ENCODE measurements at regions not wholly inside any gene's neighbourhood (a gene's known extent, or its start where the extent isn't known, plus 50 kb on each side); places are given as distances from the start of the nearest gene placed in this dataset.

GRCh38 chr20:57804470-57805250 lies 94.8 kb upstream of the PMEPA1 start:
- no peaks in the 10 kb centered on the region for H3K36me3 ChIP-seq (replicated peaks; ENCODE audit: control insufficient read depth, insufficient read depth, low read length)
- H3K27me3 ChIP-seq (ENCODE audit: control insufficient read depth, insufficient read depth, low read length), result no peaks in the 10 kb centered on the region; the same call in 1 of the 2 replicates
- no peak overlapping the region for H3K4me3 ChIP-seq (ENCODE audit: insufficient read depth, low read depth, low read length)
- peak; percentile 52 for DNase-seq

GRCh38 chr20:57803508-57804005 lies 93.7 kb upstream of the PMEPA1 start:
- H3K36me3 ChIP-seq (replicated peaks; ENCODE audit: control insufficient read depth, insufficient read depth, low read length), result no peaks in the 10 kb centered on the region
- H3K4me3 ChIP-seq (ENCODE audit: insufficient read depth, low read depth, low read length), result no peak overlapping the region
- no peak for DNase-seq
- H3K27me3 ChIP-seq (ENCODE audit: control insufficient read depth, insufficient read depth, low read length), result no peaks in the 10 kb centered on the region; the same call in 1 of the 2 replicates

GRCh38 chr20:57802765-57803507 lies 93.1 kb upstream of the PMEPA1 start:
- no peak for DNase-seq
- no peaks in the 10 kb centered on the region for H3K36me3 ChIP-seq (replicated peaks; ENCODE audit: control insufficient read depth, insufficient read depth, low read length)

GRCh38 chr20:57801581-57801980 lies 91.8 kb upstream of the PMEPA1 start:
- DNase-seq, result no peak
- Histone ChIP-seq H3K36me3 (replicated peaks; ENCODE audit: control insufficient read depth, insufficient read depth, low read length) (no peaks in the 10 kb centered on the region), H3K4me3 (ENCODE audit: insufficient read depth, low read depth, low read length) (no peak overlapping the region), H3K27me3 (ENCODE audit: control insufficient read depth, insufficient read depth, low read length) (no peaks in the 10 kb centered on the region)

More at GRCh38 chr20:57802765-57803507, 93.1 kb upstream of the PMEPA1 start:
- Histone ChIP-seq H3K4me3 (ENCODE audit: insufficient read depth, low read depth, low read length) (no peak overlapping the region), H3K27me3 (ENCODE audit: control insufficient read depth, insufficient read depth, low read length) (no peaks in the 10 kb centered on the region; the same call in 1 of the 2 replicates)

GRCh38 chr20:57800791-57801430 lies 91.1 kb upstream of the PMEPA1 start:
- Histone ChIP-seq H3K27me3 (ENCODE audit: control insufficient read depth, insufficient read depth, low read length) (no peaks in the 10 kb centered on the region), H3K4me3 (ENCODE audit: insufficient read depth, low read depth, low read length) (no peak overlapping the region), H3K36me3 (replicated peaks; ENCODE audit: control insufficient read depth, insufficient read depth, low read length) (no peaks in the 10 kb centered on the region)
- DNase-seq, result no peak

- Histone ChIP-seq H3K4me3 (ENCODE audit: insufficient read depth, low read depth, low read length) (no peak overlapping the region), H3K36me3 (replicated peaks; ENCODE audit: control insufficient read depth, insufficient read depth, low read length) (no peaks in the 10 kb centered on the region), H3K27me3 (ENCODE audit: control insufficient read depth, insufficient read depth, low read length) (no peaks in the 10 kb centered on the region)
- DNase-seq, result no peak
Measured at GRCh38 chr20:57797401-57797800, 87.6 kb upstream of the PMEPA1 start.

GRCh38 chr20:57795977-57796560 lies 86.3 kb upstream of the PMEPA1 start:
- Histone ChIP-seq H3K4me3 (ENCODE audit: insufficient read depth, low read depth, low read length) (no peak overlapping the region), H3K36me3 (replicated peaks; ENCODE audit: control insufficient read depth, insufficient read depth, low read length) (no peaks in the 10 kb centered on the region), H3K27me3 (ENCODE audit: control insufficient read depth, insufficient read depth, low read length) (no peaks in the 10 kb centered on the region)
- no peak for DNase-seq

- H3K36me3 ChIP-seq (replicated peaks; ENCODE audit: control insufficient read depth, insufficient read depth, low read length), result no peaks in the 10 kb centered on the region
- H3K4me3 ChIP-seq (ENCODE audit: insufficient read depth, low read depth, low read length), result no peak overlapping the region
- no peak for DNase-seq
- no peaks in the 10 kb centered on the region for H3K27me3 ChIP-seq (ENCODE audit: control insufficient read depth, insufficient read depth, low read length)
Measured at GRCh38 chr20:57795342-57795697, 85.5 kb upstream of the PMEPA1 start.

GRCh38 chr20:57794600-57795341 lies 85.0 kb upstream of the PMEPA1 start:
- Histone ChIP-seq H3K27me3 (ENCODE audit: control insufficient read depth, insufficient read depth, low read length) (no peaks in the 10 kb centered on the region), H3K36me3 (replicated peaks; ENCODE audit: control insufficient read depth, insufficient read depth, low read length) (no peaks in the 10 kb centered on the region), H3K4me3 (ENCODE audit: insufficient read depth, low read depth, low read length) (no peak overlapping the region)
- DNase-seq, result no peak

GRCh38 chr20:57794036-57794435 lies 84.2 kb upstream of the PMEPA1 start:
- H3K4me3 ChIP-seq (ENCODE audit: insufficient read depth, low read depth, low read length), result no peak overlapping the region
- H3K27me3 ChIP-seq (ENCODE audit: control insufficient read depth, insufficient read depth, low read length), result no peaks in the 10 kb centered on the region
- H3K36me3 ChIP-seq (replicated peaks; ENCODE audit: control insufficient read depth, insufficient read depth, low read length), result no peaks in the 10 kb centered on the region
- no peak for DNase-seq

- no peaks in the 10 kb centered on the region for H3K36me3 ChIP-seq (replicated peaks; ENCODE audit: control insufficient read depth, insufficient read depth, low read length)
- no peaks in the 10 kb centered on the region for H3K27me3 ChIP-seq (ENCODE audit: control insufficient read depth, insufficient read depth, low read length)
- no peak overlapping the region for H3K4me3 ChIP-seq (ENCODE audit: insufficient read depth, low read depth, low read length)
- DNase-seq, result no peak
Measured at GRCh38 chr20:57793421-57793820, 83.6 kb upstream of the PMEPA1 start.

- no peaks in the 10 kb centered on the region for H3K27me3 ChIP-seq (ENCODE audit: control insufficient read depth, insufficient read depth, low read length)
- no peaks in the 10 kb centered on the region for H3K36me3 ChIP-seq (replicated peaks; ENCODE audit: control insufficient read depth, insufficient read depth, low read length)
- no peak overlapping the region for H3K4me3 ChIP-seq (ENCODE audit: insufficient read depth, low read depth, low read length)
- DNase-seq, result no peak
Measured at GRCh38 chr20:57792386-57793080, 82.7 kb upstream of the PMEPA1 start.

- Histone ChIP-seq H3K4me3 (ENCODE audit: insufficient read depth, low read depth, low read length) (no peak overlapping the region), H3K27me3 (ENCODE audit: control insufficient read depth, insufficient read depth, low read length) (no peaks in the 10 kb centered on the region), H3K36me3 (replicated peaks; ENCODE audit: control insufficient read depth, insufficient read depth, low read length) (no peaks in the 10 kb centered on the region)
- no peak for DNase-seq
Measured at GRCh38 chr20:57791966-57792365, 82.2 kb upstream of the PMEPA1 start.
